Mesendoderm (in vitro differentiated cells): ENCODE measurements at regions not wholly inside any gene's neighbourhood (a gene's known extent, or its start where the extent isn't known, plus 50 kb on each side); places are given as distances from the start of the nearest gene placed in this dataset.

Experiments used
- DNase-seq: peaks from one replicate; pipeline ENCODE4 v3.0.0; 2013
- H2AK5ac ChIP-seq: 2 replicates; pipeline ENCODE4 v1.6.1; 2013; ENCODE audit warnings: low read length, inconsistent platforms
- H2BK120ac ChIP-seq: 2 replicates; pipeline ENCODE4 v1.6.1; 2013; ENCODE audit warnings: low read depth, mild to moderate bottlenecking, low read length, moderate library complexity, mixed read lengths
- H2BK15ac ChIP-seq: replicated peaks from 2 replicates; pipeline ENCODE4 v1.6.1; 2013; ENCODE audit warnings: low read depth, mild to moderate bottlenecking, moderate library complexity
- H2BK5ac ChIP-seq: 2 replicates; pipeline ENCODE4 v1.6.1; 2013; ENCODE audit warnings: low read length, inconsistent platforms
- H3K18ac ChIP-seq: 2 replicates; pipeline ENCODE4 v1.6.1; 2013; ENCODE audit warnings: mild to moderate bottlenecking, low read length, mixed read lengths
- H3K23ac ChIP-seq: one replicate; pipeline ENCODE4 v1.6.1; 2013; ENCODE audit warnings: low read length
- H3K27ac ChIP-seq: 2 replicates; pipeline ENCODE4 v1.5.1; 2013; ENCODE audit warnings: low read depth, mild to moderate bottlenecking, inconsistent platforms, low read length, moderate library complexity
- H3K27me3 ChIP-seq: 2 replicates; pipeline ENCODE4 v1.6.1; 2013; ENCODE audit warnings: low read length, control low read depth, mild to moderate bottlenecking, inconsistent platforms; ENCODE audit not compliant: insufficient read depth, poor library complexity
- H3K36me3 ChIP-seq: 2 replicates; pipeline ENCODE4 v1.6.1; 2013; ENCODE audit warnings: low read length, inconsistent platforms; ENCODE audit not compliant: control insufficient read depth, insufficient read depth
- H3K4ac ChIP-seq: one replicate; pipeline ENCODE4 v1.6.1; 2013; ENCODE audit warnings: low read depth, mild to moderate bottlenecking, low read length, moderate library complexity
- H3K4me1 ChIP-seq: 2 replicates; pipeline ENCODE4 v1.6.1; 2013; ENCODE audit warnings: low read depth, low read length, inconsistent platforms; ENCODE audit not compliant: control insufficient read depth
- H3K4me2 ChIP-seq: 2 replicates; pipeline ENCODE4 v1.6.1; 2013; ENCODE audit warnings: low read length
- H3K4me3 ChIP-seq: 2 replicates; pipeline ENCODE4 v1.5.1; 2013; ENCODE audit warnings: mild to moderate bottlenecking, low read length
- H3K56ac ChIP-seq: one replicate; pipeline ENCODE4 v1.6.1; 2013; ENCODE audit warnings: low read length
- H3K79me1 ChIP-seq: 2 replicates; pipeline ENCODE4 v1.6.1; 2013; ENCODE audit warnings: low read length, inconsistent platforms
- H3K79me2 ChIP-seq: 2 replicates; pipeline ENCODE4 v1.6.1; 2013; ENCODE audit warnings: mild to moderate bottlenecking, low read length; ENCODE audit not compliant: control insufficient read depth, insufficient read depth
- H3K9ac ChIP-seq: 2 replicates; pipeline ENCODE4 v1.6.1; 2013; ENCODE audit warnings: low read length, inconsistent platforms
- H4K5ac ChIP-seq: one replicate; pipeline ENCODE4 v1.6.1; 2013; ENCODE audit warnings: low read length
- H4K8ac ChIP-seq: one replicate; pipeline ENCODE4 v1.6.1; 2013; ENCODE audit warnings: low read depth, mild to moderate bottlenecking, control low read depth, low read length, moderate library complexity
- WGBS: extraction: QIAGEN DNeasy Blood & Tissue Kit; methylation state at CpG from one replicate; pipeline ENCODE4 v1.1.7; 2013; ENCODE audit warnings: low lambda C conversion rate, missing lambda C conversion rate; ENCODE audit not compliant: insufficient coverage; ENCODE audit errors: extremely low coverage; 5-methylcytosine and 5-hydroxymethylcytosine counted together

GRCh38 chr2:173762221-173762620 lies 203.0 kb downstream of the SP3 start:
- Histone ChIP-seq H3K4me2 (no peak overlapping the region), H4K5ac (no peak overlapping the region), H3K79me1 (no peaks in the 10 kb centered on the region), H3K27me3 (no peaks in the 10 kb centered on the region), H3K79me2 (no peaks in the 10 kb centered on the region), H3K18ac (no peak overlapping the region), H2AK5ac (no peak overlapping the region), H3K4me3 (no peak overlapping the region), H2BK120ac (no peak overlapping the region), H3K9ac (no peak overlapping the region), H3K23ac (no peak overlapping the region), H3K36me3 (no peaks in the 10 kb centered on the region), H3K4ac (no peak overlapping the region), H3K27ac (no peak overlapping the region), H3K4me1 (no peaks in the 10 kb centered on the region), H2BK5ac (no peak overlapping the region), H2BK15ac (no peak overlapping the region), H4K8ac (no peak overlapping the region), H3K56ac (no peak overlapping the region)
- WGBS: no CpG with 5 or more reads among the region's 2 CpGs
- DNase-seq: no peak

GRCh38 chr2:173762864-173763263 lies 202.3 kb downstream of the SP3 start:
- Histone ChIP-seq H3K36me3 (no peaks in the 10 kb centered on the region), H3K79me1 (no peaks in the 10 kb centered on the region), H3K4me1 (no peaks in the 10 kb centered on the region), H3K18ac (no peak overlapping the region), H3K27ac (no peak overlapping the region), H2BK15ac (no peak overlapping the region), H4K5ac (no peak overlapping the region), H3K4ac (no peak overlapping the region), H2AK5ac (no peak overlapping the region), H3K27me3 (no peaks in the 10 kb centered on the region), H3K9ac (no peak overlapping the region), H2BK120ac (no peak overlapping the region), H3K56ac (no peak overlapping the region), H3K79me2 (no peaks in the 10 kb centered on the region), H3K23ac (no peak overlapping the region), H3K4me3 (no peak overlapping the region), H4K8ac (no peak overlapping the region), H3K4me2 (no peak overlapping the region), H2BK5ac (no peak overlapping the region)
- no peak for DNase-seq
- no CpG with 5 or more reads among the region's 2 CpGs for WGBS

GRCh38 chr2:173763641-173764040 lies 201.5 kb downstream of the SP3 start:
- no peaks in the 10 kb centered on the region for H3K36me3 ChIP-seq
- no peaks in the 10 kb centered on the region for H3K79me1 ChIP-seq
- H3K27me3 ChIP-seq: no peaks in the 10 kb centered on the region
- no peak overlapping the region for H3K18ac ChIP-seq
- no peak overlapping the region for H2BK15ac ChIP-seq
- H3K27ac ChIP-seq: no peak overlapping the region
- no peak overlapping the region for H4K5ac ChIP-seq
- no peak overlapping the region for H3K4ac ChIP-seq
- no peak overlapping the region for H4K8ac ChIP-seq
- no peak overlapping the region for H3K9ac ChIP-seq
- H2BK5ac ChIP-seq: no peak overlapping the region
- H3K4me3 ChIP-seq: no peak overlapping the region
- H2AK5ac ChIP-seq: no peak overlapping the region
- H3K4me2 ChIP-seq: no peak overlapping the region
- no peaks in the 10 kb centered on the region for H3K79me2 ChIP-seq
- no peak for DNase-seq
- no peak overlapping the region for H2BK120ac ChIP-seq
- no peak overlapping the region for H3K56ac ChIP-seq
- H3K4me1 ChIP-seq: no peaks in the 10 kb centered on the region
- no peak overlapping the region for H3K23ac ChIP-seq
- WGBS: no CpG with 5 or more reads among the region's 1 CpG

- Histone ChIP-seq H2AK5ac (no peak overlapping the region), H3K56ac (no peak overlapping the region), H4K8ac (no peak overlapping the region), H3K4me2 (no peak overlapping the region), H3K27ac (no peak overlapping the region), H3K9ac (no peak overlapping the region), H2BK120ac (no peak overlapping the region), H2BK15ac (no peak overlapping the region), H4K5ac (no peak overlapping the region), H3K4me3 (no peak overlapping the region), H2BK5ac (no peak overlapping the region), H3K4ac (no peak overlapping the region), H3K18ac (no peak overlapping the region), H3K23ac (no peak overlapping the region), H3K27me3 (no peaks in the 10 kb centered on the region), H3K79me1 (no peaks in the 10 kb centered on the region), H3K4me1 (no peaks in the 10 kb centered on the region), H3K36me3 (no peaks in the 10 kb centered on the region), H3K79me2 (no peaks in the 10 kb centered on the region)
- WGBS: no CpG with 5 or more reads among the region's 6 CpGs
- DNase-seq: no peak
Measured at GRCh38 chr2:173764094-173764493, 201.1 kb downstream of the SP3 start.

GRCh38 chr2:173766537-173767289 lies 198.5 kb downstream of the SP3 start:
- Histone ChIP-seq H2AK5ac (no peak overlapping the region), H3K36me3 (no peaks in the 10 kb centered on the region), H3K18ac (no peak overlapping the region), H4K8ac (no peak overlapping the region), H2BK5ac (no peak overlapping the region), H3K56ac (no peak overlapping the region), H3K79me1 (no peaks in the 10 kb centered on the region), H3K27ac (no peak overlapping the region), H3K23ac (no peak overlapping the region), H3K4me1 (no peaks in the 10 kb centered on the region), H2BK120ac (no peak overlapping the region), H2BK15ac (no peak overlapping the region), H4K5ac (no peak overlapping the region), H3K27me3 (no peaks in the 10 kb centered on the region), H3K4me2 (no peak overlapping the region), H3K79me2 (no peaks in the 10 kb centered on the region), H3K4me3 (no peak overlapping the region), H3K4ac (no peak overlapping the region), H3K9ac (no peak overlapping the region)
- no peak for DNase-seq
- no CpG with 5 or more reads among the region's 8 CpGs for WGBS
